Stomach (tissue), 4 donors: ENCODE measurements at regions not wholly inside any gene's neighbourhood (a gene's known extent, or its start where the extent isn't known, plus 50 kb on each side); places are given as distances from the start of the nearest gene placed in this dataset.

ENCODE experiments used
- CTCF ChIP-seq, 7 experiments: fragments of 450-650 bp in 4 of 7; fragments of 200-600 bp in 3 of 7; sonication (generic) in 3 of 7; IDR thresholded peaks; one replicate each; pipeline ENCODE4 v1.5.1; 2016 to 2019; ENCODE audit warnings: antibody characterized with exemption in 7 of 7, control low read depth in 2 of 7, mild to moderate bottlenecking in 1 of 7
- EP300 ChIP-seq: sonication (generic); formaldehyde crosslinking; IDR thresholded peaks from one replicate; pipeline ENCODE4 v1.6.1; 2017; ENCODE audit warnings: antibody characterized with exemption
- POLR2A ChIP-seq, 4 donors: fragments of 450-650 bp; IDR thresholded peaks; one replicate each; pipeline ENCODE4 v1.6.1; 2016; ENCODE audit warnings: antibody characterized with exemption in 4 of 4, control low read depth in 2 of 4, mild to moderate bottlenecking in 1 of 4, moderate library complexity in 1 of 4
- POLR2AphosphoS5 ChIP-seq, 3 donors: sonication (generic); formaldehyde crosslinking; IDR thresholded peaks; one replicate each; pipeline ENCODE4 v1.6.1; 2016; ENCODE audit warnings: antibody characterized with exemption in 3 of 3

- TF ChIP-seq POLR2AphosphoS5 (IDR thresholded peaks at IDR 0.05) (no peak), POLR2A (IDR thresholded peaks at IDR 0.05) (no peak), CTCF (IDR thresholded peaks at IDR 0.05) (no peak), EP300 (no peak)
Observed at GRCh38 chr15:66846031-66846430, 144.0 kb downstream of the SMAD6 start.
